GDM1 (cell line): ENCODE measurements at regions not wholly inside any gene's neighbourhood (a gene's known extent, or its start where the extent isn't known, plus 50 kb on each side); places are given as distances from the start of the nearest gene placed in this dataset.
A peak's percentile ranks its signal among the peaks of the same experiment; 100 is the strongest.

ENCODE experiments used
- DNase-seq: peaks from one replicate; lab custom pipeline; 2025; lab: John Stamatoyannopoulos, UW

DNA sequence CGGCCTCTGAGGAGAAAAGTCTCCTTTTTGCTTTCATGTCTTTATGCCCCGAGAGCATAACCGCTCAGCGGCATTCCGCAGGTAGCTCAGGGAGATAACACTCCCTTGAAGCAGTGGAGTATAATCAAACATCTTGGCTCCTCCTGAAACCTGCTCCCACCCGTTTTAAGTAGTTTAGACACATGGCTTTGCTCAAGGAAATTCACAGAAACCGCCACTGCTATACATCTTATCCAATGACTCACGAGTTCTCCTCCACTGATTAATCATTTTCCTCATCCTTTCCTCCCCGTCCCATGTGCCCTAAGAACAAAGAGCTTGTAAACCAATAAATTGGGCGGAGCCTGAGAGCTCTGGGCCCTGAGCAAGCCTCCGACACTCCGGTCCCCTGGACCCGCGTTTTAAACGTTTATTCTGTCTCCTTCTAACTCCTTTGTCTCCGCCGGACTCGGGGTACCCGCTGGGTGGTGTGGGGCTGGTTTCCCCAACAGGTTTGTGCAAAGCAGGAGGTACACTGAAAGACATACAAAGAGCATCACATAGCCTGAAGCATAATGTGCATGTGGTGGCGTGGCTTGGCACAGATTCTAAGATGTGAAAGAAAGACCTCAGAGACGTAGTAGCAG, 401.2 kb downstream of the TLL1 start:
- DNase-seq = no peak

DNA sequence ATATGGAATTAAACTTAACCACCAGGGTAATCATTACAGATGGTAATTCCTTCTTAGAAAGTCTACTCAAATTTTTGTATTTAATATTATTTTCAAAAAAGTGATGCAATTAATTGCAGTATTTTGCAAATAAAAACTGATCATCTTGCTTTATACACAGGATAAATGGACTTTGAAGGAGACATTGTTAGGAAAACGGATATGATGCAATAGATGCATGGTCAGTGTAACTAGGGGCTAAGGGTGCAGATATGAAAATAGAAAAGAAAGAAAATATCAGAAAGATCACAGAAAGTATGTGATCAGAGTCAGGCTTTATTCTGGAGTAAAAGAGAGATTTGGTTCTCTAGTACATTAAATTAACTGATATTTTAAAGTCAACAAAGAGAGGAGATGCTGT, 401.7 kb downstream of the TLL1 start:
- DNase-seq = no peak

DNA sequence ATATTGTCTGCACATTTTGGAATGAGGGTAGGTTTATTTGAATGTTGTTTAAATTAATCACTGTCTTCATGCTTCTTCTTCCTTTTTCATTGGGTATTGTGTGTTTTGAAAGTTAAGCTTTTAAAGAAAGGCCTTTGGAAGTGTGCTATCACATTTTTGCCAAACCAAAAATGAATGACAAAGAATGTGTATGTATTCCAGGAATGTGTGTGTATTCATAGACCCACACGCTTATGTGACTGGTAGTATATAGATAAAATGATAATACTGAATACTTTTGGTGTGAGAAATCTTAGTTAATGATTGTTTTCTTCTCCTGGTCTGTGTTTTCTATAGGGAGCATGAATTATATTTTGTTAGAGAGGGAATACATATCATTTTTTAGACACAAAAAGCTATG, 404.4 kb downstream of the TLL1 start:
- no peak for DNase-seq

DNA sequence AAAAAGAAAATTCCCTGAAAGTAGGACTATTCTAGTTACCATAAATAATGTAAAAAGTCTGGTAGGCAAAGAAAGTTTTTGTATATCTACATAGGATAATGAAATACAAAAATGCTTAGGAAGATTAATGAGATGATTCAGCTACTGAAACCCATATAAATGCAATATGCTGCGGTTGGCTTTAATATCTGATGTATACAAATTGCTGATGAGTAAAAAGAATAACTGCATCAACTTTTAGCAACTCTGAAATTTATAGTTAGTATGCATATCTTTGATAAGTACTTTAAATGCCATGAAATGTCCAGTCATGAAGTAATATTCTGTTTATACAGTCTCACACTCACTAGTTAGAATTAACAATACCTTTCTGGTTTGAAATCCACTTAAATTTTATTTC, 404.8 kb downstream of the TLL1 start:
- DNase-seq = no peak

DNA sequence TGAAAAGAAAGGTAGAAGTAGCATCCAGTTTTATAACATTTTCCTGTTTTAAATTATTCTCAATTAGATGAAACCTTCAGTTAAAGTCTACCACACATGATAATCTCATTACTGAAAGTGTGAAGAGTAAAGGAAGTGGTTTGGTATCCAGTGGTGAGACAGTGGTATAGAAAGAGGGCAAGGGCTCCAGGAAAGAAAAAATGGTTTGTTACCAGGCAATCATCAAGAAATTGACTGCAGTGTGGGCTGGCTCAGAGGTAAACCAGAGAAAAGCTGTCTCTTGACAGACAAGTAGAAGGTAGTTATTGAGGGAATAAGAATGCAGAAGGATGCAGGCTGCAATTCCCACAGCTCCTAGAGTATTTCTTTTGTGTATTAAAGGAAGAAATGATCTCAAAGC, 406.2 kb downstream of the TLL1 start:
- DNase-seq = no peak

DNA sequence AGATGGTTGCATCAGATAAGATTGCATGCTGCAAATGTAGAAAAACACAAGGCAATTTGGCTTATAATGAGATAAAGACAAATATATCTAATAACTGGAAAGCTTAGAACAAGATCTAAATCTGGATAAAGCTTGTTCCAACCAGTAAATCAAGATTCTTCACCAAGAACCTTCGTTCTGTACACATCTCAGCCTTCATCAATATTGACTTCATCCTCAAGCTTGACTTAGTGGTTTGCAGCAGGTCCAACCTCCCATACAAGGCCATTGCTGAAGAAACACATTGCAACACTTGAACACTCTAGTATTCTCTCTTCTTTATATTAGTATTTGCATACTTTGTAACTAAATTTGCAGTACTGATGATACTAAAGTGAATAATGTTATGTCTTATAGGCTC, 407.6 kb downstream of the TLL1 start:
- no peak for DNase-seq

DNA sequence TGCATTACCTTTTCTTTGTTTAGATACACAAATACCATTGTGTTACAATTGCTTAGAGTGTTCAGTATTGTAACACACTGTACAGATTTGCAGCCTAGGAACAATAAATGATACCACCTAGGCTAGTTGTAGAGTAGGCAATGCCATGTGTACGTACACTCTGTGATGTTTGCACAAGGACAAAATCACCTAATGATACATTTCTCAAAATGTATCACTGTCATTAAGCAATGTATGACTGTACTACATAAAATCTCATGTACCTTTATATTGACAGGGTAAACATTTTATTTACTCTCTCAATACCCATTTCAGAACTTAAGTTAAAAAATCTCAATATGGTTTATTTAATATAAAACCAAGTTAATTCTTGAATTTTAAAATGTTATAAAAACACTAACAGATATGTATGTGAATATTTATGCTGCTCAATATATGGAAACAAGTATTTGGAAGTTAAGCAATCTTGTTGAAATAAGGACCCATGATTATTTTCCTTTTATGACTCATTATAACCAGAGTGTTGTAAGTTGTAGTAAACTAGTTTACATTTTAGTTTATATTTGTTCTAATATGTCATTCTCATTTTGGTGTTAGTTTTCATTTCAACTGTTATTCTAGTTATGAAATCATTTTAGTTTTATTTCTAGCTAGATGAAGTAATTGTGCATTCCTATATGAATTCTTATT, 409.2 kb downstream of the TLL1 start:
- DNase-seq = no peak

DNA sequence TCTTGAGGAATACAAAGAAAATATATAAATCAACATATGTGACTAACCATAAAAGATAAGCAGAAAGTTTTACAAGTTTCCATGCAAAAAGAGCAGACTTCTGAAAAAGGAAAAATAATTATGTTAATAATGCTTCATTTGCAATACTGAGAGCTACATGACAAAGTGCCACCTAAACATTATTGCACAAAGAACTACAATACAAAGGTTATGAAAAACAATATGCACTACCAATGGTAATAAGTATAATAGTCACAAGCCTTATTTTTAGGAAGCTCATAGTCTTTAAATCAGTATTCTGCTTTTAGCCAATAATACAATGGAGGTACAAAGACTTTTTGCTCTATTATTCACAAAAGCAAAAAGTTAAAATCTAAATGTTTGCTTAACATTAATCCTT, 411.2 kb downstream of the TLL1 start:
- no peak for DNase-seq

DNA sequence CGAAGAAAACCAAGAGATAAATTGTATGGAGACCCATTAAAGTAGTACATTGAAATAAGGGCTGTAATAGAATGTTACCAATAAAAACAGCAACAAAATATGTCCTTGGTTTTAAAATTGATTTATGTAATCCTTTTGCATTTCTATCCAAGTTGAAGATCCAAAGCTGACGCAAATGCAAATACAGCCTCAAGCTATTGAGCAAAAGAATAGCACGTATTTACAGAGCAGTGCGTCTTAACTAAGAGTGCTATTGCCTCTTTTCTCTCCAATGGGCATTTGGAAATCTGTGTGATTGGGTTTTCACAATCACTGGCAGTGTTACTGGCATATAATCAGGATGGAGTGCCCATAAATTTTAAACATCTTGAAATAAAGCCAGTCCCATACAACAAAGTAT, 417.4 kb downstream of the TLL1 start:
- no peak for DNase-seq

DNA sequence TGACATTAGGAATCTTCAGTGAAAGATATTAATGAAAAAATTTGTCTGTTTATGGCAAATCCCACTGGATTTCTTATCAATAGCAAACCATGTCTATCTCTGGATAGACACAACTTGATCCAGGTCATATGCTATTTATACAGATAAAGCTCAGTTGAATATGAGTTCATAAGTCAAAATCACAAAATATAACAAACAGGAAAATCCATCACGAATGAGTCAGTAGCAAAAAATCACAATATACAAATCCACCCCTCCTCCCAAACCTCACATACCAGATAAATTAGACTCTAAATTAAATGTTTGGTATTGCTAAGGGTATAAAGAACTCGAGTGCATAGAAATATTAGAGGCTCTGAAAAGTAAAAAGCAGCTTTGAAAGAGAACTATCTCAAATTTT, 420.5 kb downstream of the TLL1 start:
- DNase-seq = no peak

DNA sequence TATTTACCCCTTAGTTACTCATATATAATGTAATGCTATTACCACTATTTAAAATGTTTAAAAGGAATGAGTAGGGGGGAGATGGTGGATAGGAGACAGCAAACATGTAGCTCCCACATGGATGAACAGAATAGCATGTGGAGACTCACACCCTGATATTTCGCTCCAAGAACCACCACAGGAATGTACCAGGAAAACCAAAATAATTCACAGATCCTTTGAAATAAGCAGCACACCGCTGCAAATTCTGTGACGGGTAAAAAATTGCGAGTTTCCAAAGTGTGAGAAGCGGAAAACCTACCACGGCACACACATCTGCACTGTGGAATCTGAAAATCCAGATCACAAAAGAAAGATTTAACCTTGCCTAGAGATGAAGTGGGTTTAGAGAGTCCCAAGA, 428.2 kb downstream of the TLL1 start:
- DNase-seq = no peak

DNA sequence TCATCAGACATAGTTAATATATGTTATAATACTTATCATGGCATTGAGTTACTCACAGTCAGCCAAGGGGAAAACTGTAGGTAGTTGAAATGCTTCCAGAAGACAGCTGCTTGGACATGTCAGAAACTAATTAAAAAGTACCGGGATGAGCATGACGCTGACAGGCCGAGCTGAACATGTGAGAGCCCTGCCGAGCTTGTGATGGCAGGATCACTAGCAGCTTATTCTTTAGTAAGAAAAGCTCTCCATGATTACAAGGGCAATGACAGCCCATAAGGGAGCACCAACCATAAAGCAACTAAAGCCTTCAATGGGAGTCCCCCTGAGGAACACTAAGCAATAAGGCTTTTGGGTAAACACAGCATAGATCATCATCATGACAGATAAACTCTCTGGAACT, 435.6 kb downstream of the TLL1 start:
- DNase-seq = no peak

DNA sequence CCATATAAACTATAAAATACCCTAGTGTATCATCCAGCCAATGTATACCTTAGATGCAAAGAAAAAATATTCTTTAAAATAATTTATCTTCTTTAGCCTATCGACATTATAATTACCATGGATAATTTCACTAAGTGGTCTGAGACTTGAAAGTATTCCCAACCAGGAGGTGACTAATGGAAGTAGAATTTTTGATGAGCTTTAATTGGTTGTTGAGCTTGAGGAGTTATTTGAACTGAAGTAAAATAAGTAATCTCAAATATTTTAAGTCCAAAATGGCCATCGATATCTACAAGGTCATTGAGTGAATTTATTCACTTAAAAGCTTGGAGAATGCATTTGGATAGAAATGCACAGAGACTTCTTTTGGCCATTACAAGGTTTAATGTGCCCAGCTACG, 436.2 kb downstream of the TLL1 start:
- DNase-seq = no peak

DNA sequence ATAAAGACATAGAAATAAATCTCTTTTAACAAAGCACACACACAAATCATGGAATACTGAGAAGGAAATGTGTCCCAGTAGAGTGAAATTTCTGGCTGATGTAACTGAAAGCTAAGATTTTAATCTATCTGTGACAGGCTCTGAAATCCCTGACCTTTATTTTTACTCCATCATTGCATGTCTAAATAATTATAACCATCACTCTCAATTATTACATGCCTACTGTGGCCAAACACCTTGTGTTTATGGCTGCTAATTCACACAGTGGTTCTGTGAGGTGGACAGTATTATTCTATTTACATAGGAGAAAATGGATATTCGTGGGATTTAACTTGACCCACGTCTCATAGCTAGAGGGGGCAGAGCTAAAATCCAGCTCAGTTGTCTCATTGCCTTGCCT, 438.1 kb downstream of the TLL1 start:
- no peak for DNase-seq

DNA sequence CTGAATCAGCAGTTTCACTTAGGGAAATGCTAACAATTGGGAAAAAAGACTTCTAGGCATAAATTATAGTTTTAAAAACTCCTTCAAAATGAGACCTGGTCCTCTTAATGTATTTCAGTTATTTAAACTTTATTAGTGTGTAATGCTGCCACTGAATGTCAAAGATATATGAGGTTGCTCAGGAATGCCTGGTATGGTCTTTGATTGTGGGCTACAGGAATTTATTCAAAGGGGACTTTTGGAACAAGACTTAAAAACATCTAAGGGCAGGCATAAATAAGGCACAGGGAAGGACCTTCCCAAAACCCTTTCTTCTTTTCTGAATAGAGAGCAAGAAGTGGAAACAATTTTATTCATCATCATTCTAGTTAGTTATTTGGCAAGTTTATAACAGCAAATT, 439.1 kb downstream of the TLL1 start:
- no peak for DNase-seq

DNA sequence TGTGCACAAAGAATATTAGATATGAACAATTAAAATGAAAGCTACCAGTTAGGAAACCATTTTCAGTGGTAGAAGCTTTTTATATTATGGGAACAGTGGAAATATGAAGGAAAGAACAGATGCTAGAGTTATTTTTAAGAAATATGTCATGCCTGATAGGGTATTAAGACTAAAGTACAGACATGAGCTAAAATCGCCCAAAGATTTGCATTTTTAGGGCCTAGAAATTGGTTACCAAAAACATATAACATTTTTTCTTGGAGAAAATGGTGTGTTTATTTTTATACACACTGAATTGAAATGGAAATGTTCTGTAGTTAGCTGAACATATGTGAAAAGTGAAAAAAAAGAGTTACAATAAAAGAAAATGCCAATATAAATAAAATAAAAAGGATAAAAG, 441.9 kb downstream of the TLL1 start:
- no peak for DNase-seq

DNA sequence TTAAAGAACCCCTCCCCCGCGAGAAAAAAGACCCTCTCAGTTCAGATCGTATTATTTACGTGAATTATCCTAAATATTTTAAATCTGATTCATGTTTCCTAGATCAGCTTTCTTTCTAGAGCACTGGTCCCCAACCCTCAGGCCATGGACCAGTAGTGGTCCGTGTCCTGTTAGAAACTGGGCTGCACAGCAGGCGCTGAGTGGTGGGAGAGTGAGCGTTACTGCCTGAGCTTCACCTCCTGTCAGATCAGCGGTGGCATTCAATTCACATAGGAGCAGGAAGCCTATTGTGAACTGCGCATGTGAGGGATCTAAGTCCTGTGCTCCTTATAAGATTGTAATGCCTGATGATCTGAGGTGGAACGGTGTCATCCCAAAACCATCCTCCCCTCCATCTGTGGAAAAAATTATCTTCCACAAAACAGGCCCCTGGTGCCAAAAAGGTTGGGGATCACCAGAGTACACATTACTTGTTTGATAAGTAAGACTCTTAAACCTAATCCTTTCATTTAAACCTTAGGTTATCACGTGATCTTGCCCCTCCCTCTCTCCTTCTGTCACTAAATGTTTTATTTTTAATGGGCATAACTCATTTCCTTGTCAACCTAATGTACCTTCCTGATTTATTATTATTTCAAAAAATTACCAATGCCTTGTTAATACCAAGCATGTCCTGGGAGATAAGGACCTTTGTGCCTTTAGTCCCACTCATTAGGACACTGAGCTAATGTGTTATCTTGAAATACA, 442.9 kb downstream of the TLL1 start:
- DNase-seq = no peak

DNA sequence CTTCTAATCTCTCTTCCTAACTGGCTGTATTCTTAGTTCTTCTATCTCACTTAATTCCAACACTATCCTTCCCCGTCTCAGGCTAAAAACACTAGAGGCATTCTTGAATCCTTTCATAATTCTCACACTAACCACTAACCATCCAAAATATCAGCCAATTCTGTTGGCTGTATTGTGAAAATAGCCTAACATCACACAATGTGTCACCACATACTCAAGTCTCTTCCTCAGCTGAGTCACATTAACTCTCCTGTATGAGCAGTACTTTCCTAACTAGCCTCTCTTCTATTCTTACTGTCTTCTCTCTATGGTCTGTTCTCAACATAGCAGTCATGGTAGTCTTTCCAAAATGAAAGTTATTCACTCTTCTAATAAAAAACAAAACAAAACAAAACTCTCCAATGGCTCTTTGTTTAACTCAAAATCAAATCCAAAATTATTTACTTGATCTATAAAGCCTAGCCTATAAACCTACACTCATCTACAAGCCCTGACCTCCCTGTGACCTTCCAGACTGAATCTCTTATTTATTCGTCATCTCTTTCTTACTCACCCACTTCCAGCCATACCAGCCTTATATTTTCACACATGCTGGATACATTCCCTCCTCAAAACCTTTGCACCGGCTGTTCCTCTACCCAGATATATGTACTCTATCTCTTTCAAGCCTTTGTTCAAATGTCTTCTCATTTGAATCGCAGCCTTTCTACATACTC, 445.9 kb downstream of the TLL1 start:
- no peak for DNase-seq

DNA sequence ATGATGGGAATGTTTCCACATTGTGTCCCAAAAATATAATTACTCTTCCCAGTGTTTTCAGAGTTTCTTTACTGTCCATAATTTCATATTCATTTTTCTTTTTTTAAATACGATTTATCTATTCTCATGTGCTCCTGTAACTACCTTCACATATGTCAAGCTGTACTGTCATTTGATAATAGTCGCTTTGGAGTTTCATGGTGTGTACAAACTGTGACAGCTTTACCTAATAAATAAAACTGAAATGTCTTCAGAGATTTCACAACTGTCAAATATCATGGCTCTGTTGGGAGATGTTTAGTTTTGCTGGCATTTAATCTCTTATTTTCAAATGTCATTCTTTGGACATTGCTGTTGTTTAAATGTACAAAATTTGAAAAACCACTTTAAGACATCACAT, 450.2 kb downstream of the TLL1 start:
- DNase-seq = no peak

DNA sequence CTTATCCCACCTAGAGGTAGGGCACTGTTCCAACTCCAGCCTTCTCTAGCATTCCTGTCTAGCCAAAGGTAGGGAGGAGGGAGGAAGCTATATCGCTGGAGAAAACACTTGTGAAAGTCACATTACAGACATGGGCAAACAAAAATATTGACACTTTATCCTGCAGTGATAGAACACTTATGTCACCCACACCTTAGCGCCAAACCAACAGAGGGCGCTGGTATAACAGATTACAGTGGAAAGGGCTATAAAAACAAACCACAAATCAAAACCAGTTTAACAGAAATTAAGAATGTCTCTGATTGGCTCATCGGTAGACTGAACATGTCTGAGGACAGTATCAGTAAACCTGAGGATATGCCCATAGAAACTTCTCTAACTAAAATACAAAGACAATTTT, 451.3 kb downstream of the TLL1 start:
- DNase-seq = peak; percentile 1

DNA sequence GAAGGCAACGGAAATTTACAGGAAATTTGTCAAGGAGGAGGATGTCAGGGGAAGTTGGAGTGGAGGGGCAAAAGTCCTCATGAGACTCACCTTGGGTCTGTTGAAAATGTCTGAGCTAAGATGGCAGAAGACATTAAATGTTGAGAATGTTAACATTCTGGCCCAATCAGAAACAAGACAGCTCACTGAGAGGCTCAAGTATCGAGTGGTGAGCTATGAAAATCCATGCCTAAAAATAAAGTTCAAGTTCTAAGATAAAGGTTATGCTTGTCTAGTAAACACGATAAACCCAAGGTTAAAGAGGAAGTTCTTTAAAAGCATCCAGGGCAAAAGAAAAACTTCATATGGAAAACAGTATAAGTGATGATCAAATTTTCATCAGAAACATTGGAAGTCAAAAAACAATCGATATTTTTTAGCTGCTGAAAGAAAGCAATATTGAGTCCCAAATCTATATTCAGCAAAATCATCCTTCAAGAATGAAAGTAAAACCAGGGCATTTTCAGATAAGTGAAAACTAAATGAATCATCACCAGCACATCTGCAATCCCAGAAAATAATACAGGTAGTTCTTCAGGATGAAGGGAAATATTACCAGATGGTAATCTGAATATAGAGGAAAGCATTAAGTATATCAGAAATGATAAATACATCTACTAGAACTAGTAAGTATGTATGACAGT, 462.4 kb downstream of the TLL1 start:
- no peak for DNase-seq

DNA sequence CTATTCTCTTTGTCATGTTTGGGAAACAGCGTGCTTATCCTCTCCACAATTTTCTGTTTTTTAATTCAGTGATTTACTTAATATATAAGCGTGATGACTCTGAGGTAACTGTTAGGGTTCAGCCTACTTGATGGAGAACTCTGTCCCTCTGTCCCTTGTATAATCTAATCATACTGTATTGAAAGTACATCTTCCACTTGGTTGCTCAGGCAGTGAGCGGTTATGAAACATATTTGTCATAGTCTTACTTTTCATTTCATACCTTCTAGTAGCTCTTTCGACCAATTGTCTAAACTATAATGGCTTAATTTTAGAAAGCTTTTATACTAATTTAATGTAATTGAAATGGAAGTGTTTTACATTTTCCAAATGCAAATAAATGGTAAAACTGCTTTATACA, 469.0 kb downstream of the TLL1 start:
- no peak for DNase-seq
